Testis (tissue), 2 donors: ENCODE measurements at regions not wholly inside any gene's neighbourhood (a gene's known extent, or its start where the extent isn't known, plus 50 kb on each side); places are given as distances from the start of the nearest gene placed in this dataset.

Experiments
- DNase-seq: peaks from one replicate; pipeline ENCODE4 v3.0.0-alpha.2; 2019
- H3K27ac ChIP-seq, 2 donors: fragments of 200-600 bp; sonication (generic); one replicate each; pipeline ENCODE4 v1.5.1; 2019
- H3K27me3 ChIP-seq: fragments of 200-600 bp; sonication (generic); one replicate; pipeline ENCODE4 v1.5.1; 2019
- H3K36me3 ChIP-seq: fragments of 200-600 bp; sonication (generic); one replicate; pipeline ENCODE4 v1.5.1; 2017; ENCODE audit warnings: low read depth; ENCODE audit errors: missing control alignments
- H3K4me1 ChIP-seq: fragments of 200-600 bp; sonication (generic); one replicate; pipeline ENCODE4 v1.5.1; 2019
- H3K4me3 ChIP-seq, 2 donors: fragments of 200-600 bp; sonication (generic); one replicate each; pipeline ENCODE4 v1.5.1; 2017 to 2019
- H3K9me3 ChIP-seq: fragments of 200-600 bp; sonication (generic); one replicate; pipeline ENCODE4 v1.5.1; 2017
- POLR2A ChIP-seq: fragments of 450-650 bp; IDR thresholded peaks from one replicate; pipeline ENCODE4 v1.6.1; 2017; ENCODE audit warnings: antibody characterized with exemption, mild to moderate bottlenecking, moderate library complexity
- WGBS, 2 donors: methylation state at CpG; one replicate each; pipeline ENCODE4 v1.1.5; 2018; 5-methylcytosine and 5-hydroxymethylcytosine counted together
- intact Hi-C: fragments of 100-400 bp; cut with DNase I; formaldehyde crosslinking; loops from one replicate; pipeline ENCODE4 v1.15.1; 2023; ENCODE audit warnings: low total_unique reads
- TF ChIP-seq, protein P1 (sequence below), 3 experiments: fragments of 450-650 bp in 2 of 3; fragments of 200-600 bp in 1 of 3; sonication (generic) in 1 of 3; IDR thresholded peaks; one replicate each; pipeline ENCODE4 v1.5.1; 2016 to 2019; ENCODE audit warnings: antibody characterized with exemption in 3 of 3, mild to moderate bottlenecking in 2 of 3, moderate library complexity in 1 of 3

DNA sequence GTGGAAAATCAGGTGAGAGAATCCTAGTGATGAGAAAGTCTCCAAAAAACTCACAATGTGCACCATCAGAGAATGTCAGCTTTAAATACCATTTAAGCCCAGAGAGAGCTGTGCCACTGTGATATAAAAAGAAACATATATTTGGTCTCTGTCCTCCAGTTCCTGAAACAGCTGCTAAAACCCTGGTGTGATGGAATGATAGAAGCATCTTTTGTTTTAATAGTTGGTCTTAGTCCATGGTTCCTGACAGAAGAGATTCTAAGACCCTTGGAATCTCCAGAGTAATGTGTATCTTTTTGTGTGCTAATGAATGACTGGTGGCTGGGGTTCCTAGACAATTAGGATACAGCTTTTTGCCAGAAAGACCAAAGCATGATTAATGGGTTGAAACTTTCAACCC, 302.8 kb upstream of the B3GALT2 start:
- intact Hi-C loops: no loop called here
- Histone ChIP-seq H3K36me3 (no peaks in the 10 kb centered on the region), H3K27me3 (no peaks in the 10 kb centered on the region), H3K27ac (no peak overlapping the region), H3K9me3 (no peaks in the 10 kb centered on the region), H3K4me1 (no peaks in the 10 kb centered on the region), H3K4me3 (no peak overlapping the region)
- no peak for TF ChIP-seq POLR2A
- TF ChIP-seq, protein P1, sequence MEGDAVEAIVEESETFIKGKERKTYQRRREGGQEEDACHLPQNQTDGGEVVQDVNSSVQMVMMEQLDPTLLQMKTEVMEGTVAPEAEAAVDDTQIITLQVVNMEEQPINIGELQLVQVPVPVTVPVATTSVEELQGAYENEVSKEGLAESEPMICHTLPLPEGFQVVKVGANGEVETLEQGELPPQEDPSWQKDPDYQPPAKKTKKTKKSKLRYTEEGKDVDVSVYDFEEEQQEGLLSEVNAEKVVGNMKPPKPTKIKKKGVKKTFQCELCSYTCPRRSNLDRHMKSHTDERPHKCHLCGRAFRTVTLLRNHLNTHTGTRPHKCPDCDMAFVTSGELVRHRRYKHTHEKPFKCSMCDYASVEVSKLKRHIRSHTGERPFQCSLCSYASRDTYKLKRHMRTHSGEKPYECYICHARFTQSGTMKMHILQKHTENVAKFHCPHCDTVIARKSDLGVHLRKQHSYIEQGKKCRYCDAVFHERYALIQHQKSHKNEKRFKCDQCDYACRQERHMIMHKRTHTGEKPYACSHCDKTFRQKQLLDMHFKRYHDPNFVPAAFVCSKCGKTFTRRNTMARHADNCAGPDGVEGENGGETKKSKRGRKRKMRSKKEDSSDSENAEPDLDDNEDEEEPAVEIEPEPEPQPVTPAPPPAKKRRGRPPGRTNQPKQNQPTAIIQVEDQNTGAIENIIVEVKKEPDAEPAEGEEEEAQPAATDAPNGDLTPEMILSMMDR (IDR thresholded peaks at IDR 0.05): no peak
- DNase-seq: no peak

DNA sequence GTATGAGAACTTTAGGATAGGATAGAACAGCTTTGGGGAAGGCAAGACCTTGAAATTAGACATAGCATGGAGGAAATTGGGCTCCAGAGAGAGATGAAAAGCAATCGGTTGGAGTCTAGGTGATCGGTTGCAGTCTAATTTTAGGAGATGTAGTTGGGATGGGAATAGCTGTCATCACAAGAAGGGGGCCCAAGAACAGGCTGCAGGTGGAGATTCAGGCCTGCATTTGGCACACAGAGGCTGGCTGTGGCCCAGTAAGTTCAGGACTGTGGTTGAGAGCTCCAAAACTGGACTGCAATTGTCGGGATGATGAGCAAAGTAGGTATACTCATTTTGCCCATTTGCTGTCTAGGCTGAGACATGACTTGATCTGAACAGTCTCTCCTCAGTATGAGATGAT, 301.3 kb upstream of the B3GALT2 start:
- Histone ChIP-seq H3K27ac (no peak overlapping the region), H3K36me3 (no peaks in the 10 kb centered on the region), H3K4me1 (no peaks in the 10 kb centered on the region), H3K9me3 (no peaks in the 10 kb centered on the region), H3K27me3 (no peaks in the 10 kb centered on the region), H3K4me3 (no peak overlapping the region)
- intact Hi-C loops: no loop called here
- 88 to 95% methylated on average over 3 of the region's 3 CpGs for WGBS, 2 donors
- no peak for TF ChIP-seq POLR2A
- TF ChIP-seq, protein P1 (IDR thresholded peaks at IDR 0.05): no peak
- DNase-seq: no peak

- Histone ChIP-seq H3K9me3 (no peaks in the 10 kb centered on the region), H3K4me3 (no peak overlapping the region), H3K36me3 (no peaks in the 10 kb centered on the region), H3K27me3 (no peaks in the 10 kb centered on the region), H3K27ac (no peak overlapping the region), H3K4me1 (no peaks in the 10 kb centered on the region)
- no peak for DNase-seq
- intact Hi-C loops: no loop called here
- TF ChIP-seq, protein P1 (IDR thresholded peaks at IDR 0.05): no peak
- TF ChIP-seq POLR2A: no peak
- 39 to 40% methylated on average over 1 of the region's 1 CpG for WGBS, 2 donors
Measured at GRCh38 chr1:193486671-193487229, 300.3 kb upstream of the B3GALT2 start.

GRCh38 chr1:193480755-193481154, 294.3 kb upstream of the B3GALT2 start:
- TF ChIP-seq, protein P1 (IDR thresholded peaks at IDR 0.05): no peak
- TF ChIP-seq POLR2A: no peak
- Histone ChIP-seq H3K36me3 (no peaks in the 10 kb centered on the region), H3K27ac (no peak overlapping the region), H3K27me3 (no peaks in the 10 kb centered on the region), H3K4me1 (no peaks in the 10 kb centered on the region), H3K9me3 (no peaks in the 10 kb centered on the region), H3K4me3 (no peak overlapping the region)
- 83 to 92% methylated on average over 1 of the region's 1 CpG for WGBS, 2 donors
- DNase-seq: no peak
- intact Hi-C loops: no loop called here

GRCh38 chr1:193479187-193479586, 292.8 kb upstream of the B3GALT2 start:
- intact Hi-C loops: no loop called here
- Histone ChIP-seq H3K4me1 (no peaks in the 10 kb centered on the region), H3K9me3 (no peaks in the 10 kb centered on the region), H3K27me3 (no peaks in the 10 kb centered on the region), H3K27ac (no peak overlapping the region), H3K4me3 (no peak overlapping the region), H3K36me3 (no peaks in the 10 kb centered on the region)
- 84 to 93% methylated on average over 3 of the region's 3 CpGs for WGBS, 2 donors
- no peak for DNase-seq
- TF ChIP-seq POLR2A: no peak
- TF ChIP-seq, protein P1 (IDR thresholded peaks at IDR 0.05): no peak
